PC-3 (cell line): ENCODE measurements at regions not wholly inside any gene's neighbourhood (a gene's known extent, or its start where the extent isn't known, plus 50 kb on each side); places are given as distances from the start of the nearest gene placed in this dataset.

Experiments used
- CTCF ChIP-seq: fragments of 300-600 bp; sonication (generic); conservative IDR thresholded peaks from 2 replicates; pipeline ENCODE4 v1.5.1; 2017; ENCODE audit warnings: antibody characterized with exemption, low read depth, mild to moderate bottlenecking, low read length
- EZH2phosphoT487 ChIP-seq: fragments of 300-600 bp; sonication (generic); IDR thresholded peaks from 2 replicates; pipeline ENCODE4 v1.6.1; 2018; ENCODE audit warnings: mild to moderate bottlenecking, antibody characterized with exemption, low read length, borderline replicate concordance

- TF ChIP-seq CTCF (no peak), EZH2phosphoT487 (no peak)
Measured at GRCh38 chr11:116052603-116053547, 548.7 kb upstream of the CADM1 start.
